WTC11 (cell line): ENCODE measurements at regions not wholly inside any gene's neighbourhood (a gene's known extent, or its start where the extent isn't known, plus 50 kb on each side); places are given as distances from the start of the nearest gene placed in this dataset.
A peak's percentile ranks its signal among the peaks of the same experiment; 100 is the strongest.

ENCODE experiments used
- ATAC-seq: fragments of 200-7000 bp; cut with Tn5 transposase; 2 replicates; pipeline ENCODE4 v1.10.0; 2021; ENCODE audit warnings: mild to moderate bottlenecking, moderate library complexity
- CTCF ChIA-PET: fragments of 300-600 bp; sonication (Branson Sonifier 250); formaldehyde crosslinking; loops from one replicate; lab custom pipeline; 2021; ENCODE audit warnings: antibody characterized with exemption; lab: Charles Lee
- POLR2A ChIA-PET: fragments of 350-600 bp; sonication (Branson Sonifier 250); formaldehyde crosslinking; loops from one replicate; lab custom pipeline; 2021; ENCODE audit warnings: antibody characterized with exemption; lab: Charles Lee
- DNase-seq: peaks from one replicate; pipeline ENCODE4 v3.0.0; 2021; ENCODE audit warnings: low spot score
- H3K27ac Mint-ChIP-seq: 2 replicates; pipeline ENCODE4 v1.8.0; 2021; ENCODE audit warnings: mixed read lengths
- H3K27me3 Mint-ChIP-seq: 2 replicates; pipeline ENCODE4 v1.8.0; 2021; ENCODE audit warnings: low read depth, mild to moderate bottlenecking, moderate library complexity, mixed read lengths
- H3K36me3 Mint-ChIP-seq: 2 replicates; pipeline ENCODE4 v1.8.0; 2021; ENCODE audit warnings: mixed read lengths
- H3K4me1 Mint-ChIP-seq: 2 replicates; pipeline ENCODE4 v1.8.0; 2022; ENCODE audit warnings: mixed read lengths
- H3K4me3 Mint-ChIP-seq: 2 replicates; pipeline ENCODE4 v1.8.0; 2021; ENCODE audit warnings: mild to moderate bottlenecking, moderate library complexity, mixed read lengths
- H3K9me3 Mint-ChIP-seq: 2 replicates; pipeline ENCODE4 v1.8.0; 2021; ENCODE audit warnings: mixed read lengths
- ATF2 ChIP-seq: sonication (generic); formaldehyde crosslinking; IDR thresholded peaks from 2 replicates; pipeline ENCODE4 v1.8.1; 2022; ENCODE audit warnings: low read depth, missing genetic modification reagents, borderline replicate concordance
- CREB1 ChIP-seq: sonication (generic); formaldehyde crosslinking; IDR thresholded peaks from 2 replicates; pipeline ENCODE4 v1.8.0; 2023; ENCODE audit warnings: mild to moderate bottlenecking, missing genetic modification reagents
- CTCF ChIP-seq: fragments of 200-600 bp; IDR thresholded peaks from 2 replicates; pipeline ENCODE4 v1.8.0; 2022; ENCODE audit warnings: antibody characterized with exemption
- ETV6 ChIP-seq: sonication (generic); formaldehyde crosslinking; IDR thresholded peaks from 2 replicates; pipeline ENCODE4 v1.8.1; 2022; ENCODE audit warnings: mild to moderate bottlenecking, missing genetic modification reagents
- JUN ChIP-seq: sonication (generic); formaldehyde crosslinking; IDR thresholded peaks from 2 replicates; pipeline ENCODE4 v1.8.0; 2023; ENCODE audit warnings: mild to moderate bottlenecking, missing genetic modification reagents
- MLX ChIP-seq: sonication (generic); formaldehyde crosslinking; IDR thresholded peaks from 2 replicates; pipeline ENCODE4 v1.8.1; 2023; ENCODE audit warnings: mild to moderate bottlenecking, missing genetic modification reagents, moderate library complexity
- NR3C1 ChIP-seq: sonication (generic); formaldehyde crosslinking; conservative IDR thresholded peaks from 2 replicates; pipeline ENCODE4 v1.8.1; 2023; ENCODE audit warnings: low read depth, mild to moderate bottlenecking, missing genetic modification reagents
- OVOL2 ChIP-seq: fragments of 250-450 bp; sonication (Bioruptor Pico); IDR thresholded peaks from 2 replicates; pipeline ENCODE4 v1.9.0; 2021; ENCODE audit warnings: mild to moderate bottlenecking, borderline replicate concordance
- PRRX2 ChIP-seq: fragments of 250-450 bp; sonication (Bioruptor Pico); IDR thresholded peaks from 2 replicates; pipeline ENCODE4 v1.8.0; 2021; ENCODE audit warnings: mild to moderate bottlenecking
- TEAD4 ChIP-seq: sonication (generic); formaldehyde crosslinking; IDR thresholded peaks from 2 replicates; pipeline ENCODE4 v1.8.0; 2022; ENCODE audit warnings: mild to moderate bottlenecking, missing genetic modification reagents
- TP53 ChIP-seq: sonication (generic); formaldehyde crosslinking; IDR thresholded peaks from 2 replicates; pipeline ENCODE4 v1.8.1; 2023; ENCODE audit warnings: mild to moderate bottlenecking, missing genetic modification reagents
- ZBTB21 ChIP-seq: sonication (generic); formaldehyde crosslinking; IDR thresholded peaks from 2 replicates; pipeline ENCODE4 v1.8.1; 2023; ENCODE audit warnings: mild to moderate bottlenecking, missing genetic modification reagents, borderline replicate concordance
- ZNF416 ChIP-seq: fragments of 250-450 bp; sonication (Bioruptor Pico); IDR thresholded peaks from 2 replicates; pipeline ENCODE4 v1.9.0; 2021; ENCODE audit warnings: mild to moderate bottlenecking, inconsistent platforms
- ZSCAN18 ChIP-seq: fragments of 250-450 bp; sonication (Bioruptor Pico); IDR thresholded peaks from 2 replicates; pipeline ENCODE4 v2.1.2; 2022; ENCODE audit warnings: mild to moderate bottlenecking, moderate library complexity

GRCh38 chr7:119184124-119184788 is 959.8 kb downstream of the ANKRD7 start (continued):
- TF ChIP-seq ATF2 (CRISPR knock-in tag) (no peak), ETV6 (CRISPR knock-in tag) (no peak), CREB1 (CRISPR knock-in tag) (no peak), ZSCAN18 (CRISPR knock-in tag) (no peak)

GRCh38 chr7:119196183-119196582 is 971.7 kb downstream of the ANKRD7 start:
- no peaks in the 10 kb centered on the region for H3K9me3 Mint-ChIP-seq
- TF ChIP-seq ZBTB21 (no peak), TP53 (CRISPR knock-in tag) (no peak), ZSCAN18 (CRISPR knock-in tag) (no peak), PRRX2 (CRISPR knock-in tag) (no peak)
- TF ChIP-seq, all 79 proteins: peak for 0
- ATAC-seq, result no peak
- H3K4me3 Mint-ChIP-seq, result no peak overlapping the region
- no peak for DNase-seq
- H3K4me1 Mint-ChIP-seq, result peaks cover 19% of the 10 kb centered on the region
- POLR2A ChIA-PET, result no interaction called here
- H3K27me3 Mint-ChIP-seq, result no peaks in the 10 kb centered on the region
- CTCF ChIA-PET, result interaction anchor here (0.7 kb wide), 1 partner anchor 20 kb away, joined by 3 read pairs; no protein-coding TSS in a partner anchor
- H3K27ac Mint-ChIP-seq, result no peak overlapping the region
- H3K36me3 Mint-ChIP-seq, result no peaks in the 10 kb centered on the region

DNA sequence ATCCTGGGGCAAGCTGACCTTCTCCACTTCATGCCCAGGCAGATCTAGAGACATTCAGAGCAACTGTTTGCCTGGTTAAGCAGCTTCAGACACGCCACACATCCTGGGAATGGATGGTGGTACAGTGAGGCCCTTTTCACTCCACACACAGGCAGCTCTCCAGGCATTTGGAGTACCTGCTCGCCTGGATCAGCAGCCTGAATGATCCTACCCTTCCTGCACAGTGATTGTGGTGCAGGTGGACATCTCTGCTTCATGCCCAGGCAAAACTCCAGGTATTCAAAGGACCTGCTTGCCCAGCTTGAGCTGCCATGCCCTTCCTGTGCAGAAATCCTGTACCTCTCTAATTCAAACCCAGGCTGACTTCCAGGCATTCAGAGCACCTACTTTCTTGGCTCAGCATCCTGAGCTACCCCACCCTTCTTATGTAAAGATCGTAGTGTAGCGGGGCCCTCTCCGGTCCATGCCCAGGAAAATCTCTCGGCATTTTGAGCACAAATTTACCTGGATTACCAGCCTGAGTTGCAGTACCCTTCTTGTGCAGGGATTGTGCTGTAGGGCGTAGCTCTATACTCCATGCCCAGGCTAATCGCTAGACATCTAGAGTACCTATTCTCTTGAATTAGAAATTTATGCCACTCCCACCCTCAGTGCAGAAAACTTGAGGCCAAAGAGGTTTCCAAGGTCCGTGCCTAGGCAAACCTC is 972.8 kb downstream of the ANKRD7 start:
- no peaks in the 10 kb centered on the region for H3K36me3 Mint-ChIP-seq
- DNase-seq (no peak), ATAC-seq (no peak; the same call in 1 of the 2 replicates)
- H3K9me3 Mint-ChIP-seq, result no peaks in the 10 kb centered on the region
- no peaks in the 10 kb centered on the region for H3K27me3 Mint-ChIP-seq
- TF ChIP-seq TEAD4 (CRISPR knock-in tag) (no peak), MLX (CRISPR knock-in tag) (no peak), NR3C1 (CRISPR knock-in tag) (no peak), OVOL2 (no peak)
- no peak overlapping the region for H3K27ac Mint-ChIP-seq
- CTCF ChIA-PET, result interaction anchor here (0.6 to 1.5 kb wide), 8 partner anchors 12 to 844 kb away, joined by 3 to 14 read pairs (median 4); no protein-coding TSS in a partner anchor
- H3K4me3 Mint-ChIP-seq, result no peak overlapping the region
- peaks cover 23% of the 10 kb centered on the region for H3K4me1 Mint-ChIP-seq
- POLR2A ChIA-PET, result no interaction called here

GRCh38 chr7:119197877-119198527 is 973.5 kb downstream of the ANKRD7 start:
- TF ChIP-seq PRRX2 (CRISPR knock-in tag), result no peak
- no peak for TF ChIP-seq JUN (CRISPR knock-in tag)
- no peak for TF ChIP-seq ZNF416
- TF ChIP-seq CTCF, result peak; percentile 66; the same call in 1 of the 2 replicates
- TF ChIP-seq, all 79 proteins: peak for 1
- Mint-ChIP-seq H3K27ac (no peak overlapping the region), H3K27me3 (no peaks in the 10 kb centered on the region), H3K9me3 (no peaks in the 10 kb centered on the region), H3K4me3 (no peak overlapping the region), H3K36me3 (no peaks in the 10 kb centered on the region), H3K4me1 (peaks cover 23% of the 10 kb centered on the region)
- ATAC-seq (peak; percentile 93), DNase-seq (peak; percentile 41)
- CTCF ChIA-PET, result interaction anchor here (0.6 to 1.5 kb wide), 8 partner anchors 13 to 845 kb away, joined by 3 to 14 read pairs (median 4); no protein-coding TSS in a partner anchor
- POLR2A ChIA-PET, result no interaction called here
